H4 (cell line): ENCODE measurements at regions not wholly inside any gene's neighbourhood (a gene's known extent, or its start where the extent isn't known, plus 50 kb on each side); places are given as distances from the start of the nearest gene placed in this dataset.
"Not testable (repeated sequence)": the region's sequence is repeated elsewhere in the genome, so short reads cannot be mapped to it uniquely, and the experiment has no call there.

Experiments
- DNase-seq: peaks from one replicate; pipeline ENCODE4 v3.0.0-alpha.2; 2015; ENCODE audit warnings: low spot score

- no peak for DNase-seq
Observed at GRCh38 chr6:170046791-170047626, 243.9 kb downstream of the DLL1 start.

- no peak for DNase-seq
Observed at GRCh38 chr6:170045981-170046667, 244.8 kb downstream of the DLL1 start.

- no peak for DNase-seq
Observed at GRCh38 chr6:170045563-170045960, 245.3 kb downstream of the DLL1 start.

- no peak for DNase-seq
Observed at GRCh38 chr6:170044836-170045562, 245.9 kb downstream of the DLL1 start.

- DNase-seq: no peak
Observed at GRCh38 chr6:170043881-170044790, 246.7 kb downstream of the DLL1 start.

- DNase-seq: no peak
Observed at GRCh38 chr6:170043150-170043819, 247.6 kb downstream of the DLL1 start.

- DNase-seq: no peak
Observed at GRCh38 chr6:170042596-170043118, 248.2 kb downstream of the DLL1 start.

- DNase-seq: no peak
Observed at GRCh38 chr6:170042123-170042522, 248.8 kb downstream of the DLL1 start.

GRCh38 chr6:170041526-170041925 is 249.4 kb downstream of the DLL1 start:
- DNase-seq: no peak

GRCh38 chr6:170040906-170041305 is 250.0 kb downstream of the DLL1 start:
- DNase-seq: no peak

GRCh38 chr6:170040115-170040500 is 250.8 kb downstream of the DLL1 start:
- DNase-seq: no peak

GRCh38 chr6:170039156-170040114 is 251.4 kb downstream of the DLL1 start:
- no peak for DNase-seq

- no peak for DNase-seq
Observed at GRCh38 chr6:170038708-170039107, 252.2 kb downstream of the DLL1 start.

GRCh38 chr6:170038251-170038650 is 252.6 kb downstream of the DLL1 start:
- no peak for DNase-seq

- DNase-seq: peak; percentile 18
Observed at GRCh38 chr6:170037541-170038250, 253.2 kb downstream of the DLL1 start.

GRCh38 chr6:170036916-170037315 is 254.0 kb downstream of the DLL1 start:
- DNase-seq: no peak

GRCh38 chr6:170036367-170036766 is 254.5 kb downstream of the DLL1 start:
- not testable (repeated sequence) for DNase-seq

- no peak for DNase-seq
Observed at GRCh38 chr6:170035901-170036304, 255.0 kb downstream of the DLL1 start.

- no peak for DNase-seq
Observed at GRCh38 chr6:170035044-170035443, 255.8 kb downstream of the DLL1 start.
